22Rv1 (cell line): ENCODE measurements at regions not wholly inside any gene's neighbourhood (a gene's known extent, or its start where the extent isn't known, plus 50 kb on each side); places are given as distances from the start of the nearest gene placed in this dataset.

Experiments used
- H3K27ac ChIP-seq: fragments of 450-650 bp; 2 replicates; pipeline ENCODE4 v1.5.1; 2017
- CTCF ChIP-seq: fragments of 450-650 bp; IDR thresholded peaks from 2 replicates; pipeline ENCODE4 v1.5.1; 2017; ENCODE audit warnings: mild to moderate bottlenecking
- ZFX ChIP-seq: fragments of 450-650 bp; IDR thresholded peaks from 2 replicates; pipeline ENCODE4 v1.6.1; 2017; ENCODE audit warnings: antibody characterized with exemption, borderline replicate concordance

GRCh38 chr6:44002067-44002592 lies 125.1 kb downstream of the MRPL14 start:
- no peak overlapping the region for H3K27ac ChIP-seq
- TF ChIP-seq ZFX (no peak), CTCF (no peak)

- no peak overlapping the region for H3K27ac ChIP-seq
- TF ChIP-seq CTCF = peak; percentile 50
- TF ChIP-seq ZFX = no peak
Observed at GRCh38 chr6:44001318-44002066, 125.8 kb downstream of the MRPL14 start.

GRCh38 chr6:44000164-44000842 lies 126.9 kb downstream of the MRPL14 start:
- no peak overlapping the region for H3K27ac ChIP-seq

GRCh38 chr6:43999628-44000027 lies 127.6 kb downstream of the MRPL14 start:
- no peak for TF ChIP-seq ZFX
- no peak for TF ChIP-seq CTCF

More at GRCh38 chr6:44000164-44000842, 126.9 kb downstream of the MRPL14 start:
- TF ChIP-seq CTCF = no peak
- TF ChIP-seq ZFX = no peak

GRCh38 chr6:43998592-43999243 lies 128.5 kb downstream of the MRPL14 start:
- H3K27ac ChIP-seq = peak overlapping the region; percentile 45

More at GRCh38 chr6:43999628-44000027, 127.6 kb downstream of the MRPL14 start:
- H3K27ac ChIP-seq = no peak overlapping the region

- peak overlapping the region; percentile 45 for H3K27ac ChIP-seq
Observed at GRCh38 chr6:43997990-43998585, 129.2 kb downstream of the MRPL14 start.

- TF ChIP-seq ZFX (no peak), CTCF (no peak)
- H3K27ac ChIP-seq = 0 out of 2 replicates have a peak overlapping the region, but pooled peaks have one; percentile 10
Observed at GRCh38 chr6:43997345-43997677, 129.9 kb downstream of the MRPL14 start.
